ENCODE measurements at regions not wholly inside any gene's neighbourhood (a gene's known extent, or its start where the extent isn't known, plus 50 kb on each side); places are given as distances from the start of the nearest gene placed in this dataset.

DNA sequence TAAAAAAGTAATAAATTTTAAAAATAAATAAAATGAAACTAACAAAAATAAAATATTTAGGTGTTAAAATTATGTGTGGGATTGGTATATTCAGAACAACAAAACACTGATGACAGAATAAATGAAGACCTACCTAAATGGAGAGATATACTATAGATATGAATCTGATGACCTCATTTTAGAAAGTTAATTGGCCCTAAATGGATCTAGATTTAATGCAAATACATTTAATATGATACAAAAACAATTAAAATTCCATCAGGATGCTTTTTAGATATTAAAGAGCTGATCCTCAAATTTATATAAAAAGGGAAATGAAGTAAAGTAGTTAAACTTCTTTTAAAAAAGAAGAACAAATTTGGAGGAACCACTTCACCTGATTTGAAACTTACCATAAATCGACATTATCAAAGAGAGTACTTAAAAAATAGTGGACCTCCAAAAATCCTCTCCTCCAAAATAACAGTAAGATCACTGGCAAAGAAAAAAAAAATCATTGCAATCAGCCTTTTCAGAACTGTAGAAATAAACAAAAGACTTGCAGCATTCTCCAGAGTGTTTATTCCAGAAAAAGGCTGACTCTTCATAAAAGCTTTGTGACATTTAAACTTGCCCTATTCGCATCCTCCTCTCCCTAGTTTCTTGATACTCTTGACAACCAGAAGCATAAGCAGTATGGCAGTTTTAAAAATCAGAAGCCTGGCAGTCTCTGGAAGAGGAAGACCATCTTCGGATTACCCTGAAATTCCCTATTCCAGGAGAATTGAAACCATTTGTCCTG is 125.9 kb upstream of the AKR1E2 start:
- intact Hi-C loops (cut with micrococcal nuclease; ENCODE audit: unreplicated experiment): no loop called here
- in situ Hi-C loops (cut with HindIII; ENCODE audit: low pct_unique_long_range_greater_than_20kb, low sequenced_read_pairs): no loop called here
- peaks cover 29% of the 10 kb centered on the region; the same call in 1 of the 2 replicates for H3K9me3 ChIP-seq (ENCODE audit: control insufficient read depth, insufficient read depth, low read depth, low read length)
- TF ChIP-seq REST (IDR thresholded peaks at IDR 0.05; ENCODE audit: insufficient read depth in 1 of 2, low read depth in 2 of 2, low read length in 1 of 2) (no peak), SIN3A (IDR thresholded peaks at IDR 0.05; ENCODE audit: borderline replicate concordance, insufficient read depth, low read depth, low read length) (no peak), TCF7L2 (IDR thresholded peaks at IDR 0.05; ENCODE audit: low read depth, low read length) (no peak), POLR2AphosphoS5 (IDR thresholded peaks at IDR 0.05; ENCODE audit: low read depth, low read length) (no peak)
- TF ChIP-seq, protein P1, sequence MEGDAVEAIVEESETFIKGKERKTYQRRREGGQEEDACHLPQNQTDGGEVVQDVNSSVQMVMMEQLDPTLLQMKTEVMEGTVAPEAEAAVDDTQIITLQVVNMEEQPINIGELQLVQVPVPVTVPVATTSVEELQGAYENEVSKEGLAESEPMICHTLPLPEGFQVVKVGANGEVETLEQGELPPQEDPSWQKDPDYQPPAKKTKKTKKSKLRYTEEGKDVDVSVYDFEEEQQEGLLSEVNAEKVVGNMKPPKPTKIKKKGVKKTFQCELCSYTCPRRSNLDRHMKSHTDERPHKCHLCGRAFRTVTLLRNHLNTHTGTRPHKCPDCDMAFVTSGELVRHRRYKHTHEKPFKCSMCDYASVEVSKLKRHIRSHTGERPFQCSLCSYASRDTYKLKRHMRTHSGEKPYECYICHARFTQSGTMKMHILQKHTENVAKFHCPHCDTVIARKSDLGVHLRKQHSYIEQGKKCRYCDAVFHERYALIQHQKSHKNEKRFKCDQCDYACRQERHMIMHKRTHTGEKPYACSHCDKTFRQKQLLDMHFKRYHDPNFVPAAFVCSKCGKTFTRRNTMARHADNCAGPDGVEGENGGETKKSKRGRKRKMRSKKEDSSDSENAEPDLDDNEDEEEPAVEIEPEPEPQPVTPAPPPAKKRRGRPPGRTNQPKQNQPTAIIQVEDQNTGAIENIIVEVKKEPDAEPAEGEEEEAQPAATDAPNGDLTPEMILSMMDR (IDR thresholded peaks at IDR 0.05): no peak
- no peaks in the 10 kb centered on the region for H3K27me3 ChIP-seq (ENCODE audit: control insufficient read depth, insufficient read depth, low read length)
- peaks cover 9% of the 10 kb centered on the region; the same call in 1 of the 2 replicates for H3K4me1 ChIP-seq (ENCODE audit: control insufficient read depth, insufficient read depth, low read length)
- no TSS peak for BruUV-seq (replicated peaks)
- DNase-seq (ENCODE audit: low read depth, low spot score): no peak
- H3K27ac ChIP-seq (ENCODE audit: low read length): peak overlapping the region; percentile 83
- no peaks in the 10 kb centered on the region for H3K36me3 ChIP-seq (ENCODE audit: control insufficient read depth, insufficient read depth, low read length)
- ChIA-PET POLR2A (interaction anchor here (0.6 kb wide), 2 partner anchors 11 to 1201 kb away, joined by 9 to 11 read pairs; no protein-coding TSS in a partner anchor), CTCF (no interaction called here)
- ATAC-seq: no peak
- no peak overlapping the region for H3K4me3 ChIP-seq (ENCODE audit: low read depth in 2 of 2, low read length in 2 of 2)

- Histone ChIP-seq H3K4me3 (ENCODE audit: low read depth in 2 of 2, low read length in 2 of 2) (no peak overlapping the region), H3K9me3 (ENCODE audit: control insufficient read depth, insufficient read depth, low read depth, low read length) (peaks cover 36% of the 10 kb centered on the region; the same call in 1 of the 2 replicates), H3K4me1 (ENCODE audit: control insufficient read depth, insufficient read depth, low read length) (no peaks in the 10 kb centered on the region), H3K27me3 (ENCODE audit: control insufficient read depth, insufficient read depth, low read length) (no peaks in the 10 kb centered on the region), H3K36me3 (ENCODE audit: control insufficient read depth, insufficient read depth, low read length) (no peaks in the 10 kb centered on the region), H3K27ac (ENCODE audit: low read length) (peak overlapping the region; percentile 66; the same call in 1 of the 2 replicates)
- no peak for ATAC-seq
- ChIA-PET POLR2A (no interaction called here), CTCF (no interaction called here)
- no peak for DNase-seq (ENCODE audit: low read depth, low spot score)
- no TSS peak for BruUV-seq (replicated peaks)
- in situ Hi-C loops (cut with HindIII; ENCODE audit: low pct_unique_long_range_greater_than_20kb, low sequenced_read_pairs): no loop called here
- intact Hi-C loops (cut with micrococcal nuclease; ENCODE audit: unreplicated experiment): no loop called here
- TF ChIP-seq TCF7L2 (IDR thresholded peaks at IDR 0.05; ENCODE audit: low read depth, low read length): no peak
- no peak for TF ChIP-seq POLR2AphosphoS5 (IDR thresholded peaks at IDR 0.05; ENCODE audit: low read depth, low read length)
- no peak for TF ChIP-seq REST (IDR thresholded peaks at IDR 0.05; ENCODE audit: insufficient read depth in 1 of 2, low read depth in 2 of 2, low read length in 1 of 2)
- TF ChIP-seq, protein P1 (IDR thresholded peaks at IDR 0.05): no peak
- no peak for TF ChIP-seq SIN3A (IDR thresholded peaks at IDR 0.05; ENCODE audit: borderline replicate concordance, insufficient read depth, low read depth, low read length)
Observed at GRCh38 chr10:4698075-4698474, 127.9 kb upstream of the AKR1E2 start.

Measured in Panc1 (cell line).